OCI-LY1 (cell line): ENCODE measurements at regions not wholly inside any gene's neighbourhood (a gene's known extent, or its start where the extent isn't known, plus 50 kb on each side); places are given as distances from the start of the nearest gene placed in this dataset.
"Not testable (repeated sequence)": the region's sequence is repeated elsewhere in the genome, so short reads cannot be mapped to it uniquely, and the experiment has no call there.

Experiments used
- H2AFZ ChIP-seq: fragments of 200-600 bp; sonication (generic), shearing (Covaris generic); 2 replicates; pipeline ENCODE4 v1.6.0; 2014; ENCODE audit warnings: antibody characterized with exemption, mild to moderate bottlenecking, low read length
- H3F3A ChIP-seq: fragments of 200-600 bp; sonication (generic), shearing (Covaris generic); 2 replicates; pipeline ENCODE4 v1.6.0; 2014; ENCODE audit warnings: mild to moderate bottlenecking, antibody characterized with exemption, low read length, moderate library complexity; ENCODE audit not compliant: insufficient read depth
- H3K27ac ChIP-seq: fragments of 200-600 bp; sonication (generic); 2 replicates; pipeline ENCODE4 v1.5.1; 2014; ENCODE audit warnings: low read length, mixed run types, mild to moderate bottlenecking, low read depth; ENCODE audit not compliant: poor library complexity, severe bottlenecking
- H3K27me3 ChIP-seq: fragments of 200-600 bp; sonication (generic); 2 replicates; pipeline ENCODE4 v1.6.0; 2014; ENCODE audit warnings: antibody characterized with exemption, mild to moderate bottlenecking, low read length, moderate library complexity; ENCODE audit not compliant: insufficient read depth
- H3K36me3 ChIP-seq: fragments of 200-600 bp; sonication (generic); 2 replicates; pipeline ENCODE4 v1.6.1; 2014; ENCODE audit warnings: mild to moderate bottlenecking, antibody characterized with exemption, low read length, moderate library complexity, mixed read lengths; ENCODE audit not compliant: insufficient read depth
- H3K4me1 ChIP-seq: fragments of 200-600 bp; sonication (generic); 2 replicates; pipeline ENCODE4 v1.5.1; 2014; ENCODE audit warnings: mild to moderate bottlenecking, low read length, moderate library complexity; ENCODE audit not compliant: insufficient read depth, severe bottlenecking
- H3K4me2 ChIP-seq: fragments of 200-600 bp; sonication (generic), shearing (Covaris generic); 2 replicates; pipeline ENCODE4 v1.6.1; 2014; ENCODE audit warnings: low read length
- H3K4me3 ChIP-seq: fragments of 200-600 bp; sonication (generic); 2 replicates; pipeline ENCODE4 v1.5.1; 2014; ENCODE audit warnings: low read length, low read depth, mild to moderate bottlenecking, mixed read lengths; ENCODE audit not compliant: poor library complexity, severe bottlenecking
- H3K79me2 ChIP-seq: fragments of 200-600 bp; shearing (Covaris generic); 2 replicates; pipeline ENCODE4 v1.6.1; 2016; ENCODE audit warnings: mixed run types, low read length, mixed read lengths; ENCODE audit not compliant: insufficient read depth
- H3K9ac ChIP-seq: fragments of 200-600 bp; sonication (generic), shearing (Covaris generic); 2 replicates; pipeline ENCODE4 v1.6.1; 2014; ENCODE audit warnings: mild to moderate bottlenecking, low read length, mixed read lengths
- H3K9me2 ChIP-seq: fragments of 200-600 bp; sonication (generic), shearing (Covaris generic); 2 replicates; pipeline ENCODE4 v1.6.1; 2014; ENCODE audit warnings: low read depth, mild to moderate bottlenecking, low read length, mixed read lengths
- H3K9me3 ChIP-seq: fragments of 200-600 bp; shearing (Covaris generic); 2 replicates; pipeline ENCODE4 v1.6.1; 2014; ENCODE audit warnings: low read length, mixed read lengths
- H4K20me1 ChIP-seq: fragments of 200-600 bp; sonication (generic), shearing (Covaris generic); 2 replicates; pipeline ENCODE4 v1.6.0; 2016; ENCODE audit warnings: mild to moderate bottlenecking, low read length; ENCODE audit not compliant: insufficient read depth
- CTCF ChIP-seq: fragments of 200-600 bp; sonication (generic), shearing (Covaris generic); IDR thresholded peaks from 2 replicates; pipeline ENCODE4 v1.5.1; 2017; ENCODE audit warnings: mild to moderate bottlenecking, antibody characterized with exemption, low read length, moderate library complexity, mixed read lengths
- EZH2 ChIP-seq: fragments of 200-600 bp; sonication (generic), shearing (Covaris generic); IDR thresholded peaks from 2 replicates; pipeline ENCODE4 v1.8.0; 2017; ENCODE audit warnings: borderline replicate concordance, mixed run types, mild to moderate bottlenecking, antibody characterized with exemption, low read length, moderate library complexity, mixed read lengths

- no peak overlapping the region for H3K4me3 ChIP-seq
- no peaks in the 10 kb centered on the region for H3K9me2 ChIP-seq
- H4K20me1 ChIP-seq = no peaks in the 10 kb centered on the region
- H3K36me3 ChIP-seq = no peaks in the 10 kb centered on the region
- H2AFZ ChIP-seq = no peak overlapping the region
- no peak overlapping the region for H3K27ac ChIP-seq
- no peaks in the 10 kb centered on the region for H3F3A ChIP-seq
- H3K9ac ChIP-seq = no peak overlapping the region
- H3K9me3 ChIP-seq = no peaks in the 10 kb centered on the region
- no peak overlapping the region for H3K4me2 ChIP-seq
- TF ChIP-seq EZH2 (no peak), CTCF (no peak)
- no peaks in the 10 kb centered on the region for H3K79me2 ChIP-seq
- no peaks in the 10 kb centered on the region for H3K27me3 ChIP-seq
- no peaks in the 10 kb centered on the region for H3K4me1 ChIP-seq
Measured at GRCh38 chr9:33739398-33739797, 56.0 kb upstream of the PRSS3 start.

GRCh38 chr9:33740075-33740474 is 55.3 kb upstream of the PRSS3 start:
- Histone ChIP-seq H3K36me3 (no peaks in the 10 kb centered on the region), H3K9me2 (no peaks in the 10 kb centered on the region), H3K4me1 (no peaks in the 10 kb centered on the region), H3K4me3 (no peak overlapping the region), H3K9ac (no peak overlapping the region), H2AFZ (no peak overlapping the region), H3K4me2 (no peak overlapping the region), H3F3A (no peaks in the 10 kb centered on the region), H3K9me3 (no peaks in the 10 kb centered on the region), H3K27ac (no peak overlapping the region), H4K20me1 (no peaks in the 10 kb centered on the region), H3K27me3 (no peaks in the 10 kb centered on the region), H3K79me2 (no peaks in the 10 kb centered on the region)
- TF ChIP-seq CTCF (no peak), EZH2 (no peak)

- H3K9ac ChIP-seq, H2AFZ ChIP-seq, H3K27me3 ChIP-seq, H3K9me3 ChIP-seq, H3K36me3 ChIP-seq, H3K27ac ChIP-seq, H3K4me1 ChIP-seq, H4K20me1 ChIP-seq, H3K4me2 ChIP-seq, H3K4me3 ChIP-seq, H3K9me2 ChIP-seq, H3K79me2 ChIP-seq, H3F3A ChIP-seq: not testable (repeated sequence)
Measured at GRCh38 chr9:33740958-33741357, 54.4 kb upstream of the PRSS3 start.

- TF ChIP-seq EZH2 (no peak), CTCF (no peak)
- H3K4me2 ChIP-seq = no peak overlapping the region
- no peak overlapping the region for H3K4me3 ChIP-seq
- H3K27me3 ChIP-seq = no peaks in the 10 kb centered on the region
- no peak overlapping the region for H3K27ac ChIP-seq
- H4K20me1 ChIP-seq = no peaks in the 10 kb centered on the region
- no peaks in the 10 kb centered on the region for H3K9me2 ChIP-seq
- no peaks in the 10 kb centered on the region for H3F3A ChIP-seq
- H2AFZ ChIP-seq = no peak overlapping the region
- no peaks in the 10 kb centered on the region for H3K9me3 ChIP-seq
- no peaks in the 10 kb centered on the region for H3K79me2 ChIP-seq
- H3K36me3 ChIP-seq = no peaks in the 10 kb centered on the region
- H3K9ac ChIP-seq = no peak overlapping the region
- no peaks in the 10 kb centered on the region for H3K4me1 ChIP-seq
Measured at GRCh38 chr9:33742051-33742450, 53.3 kb upstream of the PRSS3 start.
